Activated CD8-positive, alpha-beta memory T cell treated with anti-CD3 and anti-CD28 coated beads, Interleukin-2, amount 50 U/mL, for 4 hours (primary cell): ENCODE measurements at regions not wholly inside any gene's neighbourhood (a gene's known extent, or its start where the extent isn't known, plus 50 kb on each side); places are given as distances from the start of the nearest gene placed in this dataset.
A peak's percentile ranks its signal among the peaks of the same experiment; 100 is the strongest.

ENCODE experiments used
- DNase-seq: peaks from one replicate; pipeline ENCODE4 v3.0.0-alpha.2; 2020

GRCh38 chr22:44590291-44590690 is 92.3 kb upstream of the RTL6 start:
- DNase-seq = no peak

GRCh38 chr22:44589831-44590230 is 91.8 kb upstream of the RTL6 start:
- DNase-seq = no peak

GRCh38 chr22:44588348-44588747 is 90.3 kb upstream of the RTL6 start:
- no peak for DNase-seq

DNA sequence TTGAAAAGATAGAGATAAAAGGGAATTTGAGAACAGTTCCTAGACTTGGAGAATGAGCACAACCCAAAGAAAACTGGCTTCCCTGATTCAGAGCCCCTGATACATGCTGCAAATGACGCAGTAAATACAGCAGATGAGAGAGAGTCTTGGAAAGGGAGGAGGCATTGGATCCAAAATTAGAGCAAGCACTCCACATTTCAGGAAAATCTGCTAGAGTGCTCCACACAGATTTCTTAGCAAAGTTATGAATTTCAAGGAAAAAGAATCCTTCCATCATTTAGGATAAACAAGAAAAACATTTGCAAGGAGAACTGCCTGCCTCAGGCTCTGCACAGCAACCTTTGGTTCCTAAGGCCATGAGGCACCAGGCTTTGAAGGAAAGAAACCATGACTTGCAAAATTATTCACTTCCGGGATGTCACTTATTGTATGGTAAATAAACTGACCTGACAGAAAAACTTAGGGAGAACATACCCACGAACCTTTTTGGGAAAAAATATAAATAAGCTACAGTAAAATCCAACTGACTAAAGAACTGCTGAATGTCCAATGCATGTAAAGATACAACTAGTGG is 89.8 kb upstream of the RTL6 start:
- DNase-seq = no peak

- DNase-seq = no peak
Measured at GRCh38 chr22:44586999-44587736, 89.1 kb upstream of the RTL6 start.

DNA sequence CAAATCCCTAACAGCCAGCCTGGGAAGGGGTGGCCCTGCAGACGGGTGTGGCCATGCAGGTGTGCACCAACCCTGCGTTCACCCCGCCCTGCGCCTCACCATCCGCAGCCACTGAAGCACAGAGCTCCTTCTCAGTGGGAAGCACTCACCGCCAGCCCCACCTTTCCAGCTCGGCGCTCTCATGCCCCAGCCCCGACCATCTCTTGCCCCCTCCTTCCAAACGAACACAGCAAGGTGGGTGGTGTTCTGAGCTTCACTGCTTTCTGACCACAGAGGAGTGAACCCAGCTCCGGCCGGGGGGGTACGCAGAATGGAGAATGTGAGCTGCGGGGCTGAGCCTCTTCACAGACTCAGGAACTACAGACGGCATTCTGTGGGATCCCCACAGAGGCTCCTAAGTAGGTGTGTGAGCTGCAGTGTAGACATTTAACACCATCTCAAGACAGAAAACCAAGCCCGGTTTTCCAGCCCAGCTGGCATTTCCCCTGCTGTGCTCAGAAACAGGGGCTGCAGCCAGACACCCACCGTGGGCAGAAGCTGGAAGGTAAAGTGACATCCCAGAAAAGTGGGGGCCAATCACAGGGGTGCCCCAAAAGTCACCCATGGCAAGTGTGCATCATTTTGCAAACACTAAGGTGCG is 88.4 kb upstream of the RTL6 start:
- DNase-seq = no peak

GRCh38 chr22:44585559-44586350 is 87.7 kb upstream of the RTL6 start:
- peak; percentile 9 for DNase-seq

DNA sequence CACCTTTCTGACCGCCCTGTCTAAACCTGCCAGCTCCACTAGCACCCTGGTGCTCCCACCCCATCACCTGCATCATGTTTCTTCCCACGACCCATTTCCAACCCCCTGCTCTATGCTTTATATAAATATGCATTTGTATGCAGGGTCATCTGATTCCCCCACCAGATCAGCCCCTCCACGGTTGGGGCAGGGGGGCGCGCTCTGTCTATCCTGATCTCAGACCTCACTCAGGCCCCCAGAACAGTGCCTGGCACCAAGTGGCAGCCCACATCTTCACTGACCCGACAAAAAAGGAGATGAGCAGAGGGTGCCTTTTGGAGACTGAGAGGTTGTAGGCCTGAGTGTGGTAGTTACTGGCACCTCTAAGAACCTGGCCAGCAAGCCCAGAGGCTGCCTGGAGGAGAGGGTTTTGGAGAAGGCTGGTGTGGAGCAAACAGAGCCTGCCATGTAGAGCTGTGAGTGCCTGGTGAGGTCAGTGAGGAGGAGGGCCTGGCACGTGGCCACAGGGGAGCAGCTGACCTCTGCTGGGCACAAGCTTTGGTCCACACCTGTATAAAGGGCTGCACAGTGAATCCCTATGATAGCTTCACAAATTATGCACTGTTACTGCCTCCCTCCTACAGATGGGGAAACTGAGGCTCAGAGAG is 86.3 kb upstream of the RTL6 start:
- peak; percentile 1 for DNase-seq

DNA sequence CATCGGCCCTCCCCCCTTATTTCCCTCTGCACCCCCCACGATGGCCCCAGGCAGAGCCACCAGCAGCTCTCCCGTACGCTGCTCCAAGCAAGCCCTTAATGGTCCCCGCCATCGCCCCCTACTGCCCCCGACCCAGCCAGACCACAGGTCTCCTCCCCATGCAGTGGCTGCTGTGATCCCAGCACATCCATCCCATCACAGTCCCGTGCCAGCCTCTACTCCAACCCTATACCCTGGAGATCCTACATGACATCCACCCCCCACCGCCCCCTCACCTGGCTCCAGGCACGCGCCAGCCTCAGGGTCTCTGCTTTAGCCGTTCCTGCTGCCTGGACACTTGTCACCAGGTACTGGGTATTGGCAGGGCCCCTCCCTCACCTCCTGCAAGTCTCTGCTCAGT is 85.8 kb upstream of the RTL6 start:
- peak; percentile 9 for DNase-seq

- DNase-seq = peak; percentile 2
Measured at GRCh38 chr22:44583061-44583760, 85.2 kb upstream of the RTL6 start.

- no peak for DNase-seq
Measured at GRCh38 chr22:44582016-44582415, 84.0 kb upstream of the RTL6 start.

DNA sequence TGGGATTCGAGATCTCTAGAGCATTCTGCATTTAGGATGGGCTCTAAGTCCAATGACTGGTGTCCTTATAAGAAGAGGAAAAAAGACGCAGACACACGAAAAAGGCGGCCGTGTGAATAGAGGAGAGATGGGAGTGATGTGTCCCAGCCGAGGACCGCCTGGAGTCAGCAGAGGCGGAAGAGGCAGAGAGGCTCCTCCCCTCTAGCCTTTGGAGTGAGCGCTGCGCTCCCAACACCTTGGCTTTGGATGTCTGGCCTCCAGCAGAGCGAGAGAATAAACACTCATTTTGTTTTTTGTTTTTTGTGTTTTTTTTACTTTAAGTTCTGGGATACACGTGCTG is 83.0 kb upstream of the RTL6 start:
- no peak for DNase-seq

GRCh38 chr22:44580176-44581095 is 82.4 kb upstream of the RTL6 start:
- no peak for DNase-seq

DNA sequence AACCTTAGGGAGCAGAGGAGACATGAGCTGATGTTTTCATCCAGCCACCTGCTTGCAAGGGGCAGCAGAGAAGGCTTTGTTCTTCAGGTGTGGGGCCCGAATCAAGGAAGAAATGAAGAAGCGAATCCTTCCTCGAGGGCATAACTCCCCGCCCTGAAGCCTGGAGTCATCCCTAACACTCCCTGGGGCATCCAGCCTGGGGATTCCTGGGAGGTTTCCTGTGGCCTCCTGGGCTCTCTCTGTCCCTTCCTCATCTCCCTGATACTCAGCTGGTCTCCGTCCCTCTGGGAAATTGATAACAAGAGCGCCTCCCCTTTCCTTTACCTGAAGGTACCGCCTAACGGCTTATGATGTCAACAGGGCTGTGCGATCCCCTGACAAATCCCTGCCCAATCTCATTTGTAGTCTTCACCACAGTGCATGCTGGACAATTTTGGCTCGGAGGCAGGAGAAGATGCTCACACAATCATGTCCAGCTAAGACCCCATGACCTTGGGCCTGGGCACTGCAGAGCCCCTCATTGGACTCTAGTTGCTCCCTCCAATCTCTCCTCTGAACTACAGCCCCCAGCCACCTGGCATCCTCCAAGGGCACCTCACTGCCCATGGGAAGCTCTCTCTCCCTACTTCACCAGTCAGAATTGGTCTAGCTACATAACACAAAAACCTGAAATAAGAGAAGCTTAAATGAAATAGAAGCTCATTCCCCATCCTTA is 80.6 kb upstream of the RTL6 start:
- no peak for DNase-seq

GRCh38 chr22:44578110-44578457 is 80.1 kb upstream of the RTL6 start:
- no peak for DNase-seq

DNA sequence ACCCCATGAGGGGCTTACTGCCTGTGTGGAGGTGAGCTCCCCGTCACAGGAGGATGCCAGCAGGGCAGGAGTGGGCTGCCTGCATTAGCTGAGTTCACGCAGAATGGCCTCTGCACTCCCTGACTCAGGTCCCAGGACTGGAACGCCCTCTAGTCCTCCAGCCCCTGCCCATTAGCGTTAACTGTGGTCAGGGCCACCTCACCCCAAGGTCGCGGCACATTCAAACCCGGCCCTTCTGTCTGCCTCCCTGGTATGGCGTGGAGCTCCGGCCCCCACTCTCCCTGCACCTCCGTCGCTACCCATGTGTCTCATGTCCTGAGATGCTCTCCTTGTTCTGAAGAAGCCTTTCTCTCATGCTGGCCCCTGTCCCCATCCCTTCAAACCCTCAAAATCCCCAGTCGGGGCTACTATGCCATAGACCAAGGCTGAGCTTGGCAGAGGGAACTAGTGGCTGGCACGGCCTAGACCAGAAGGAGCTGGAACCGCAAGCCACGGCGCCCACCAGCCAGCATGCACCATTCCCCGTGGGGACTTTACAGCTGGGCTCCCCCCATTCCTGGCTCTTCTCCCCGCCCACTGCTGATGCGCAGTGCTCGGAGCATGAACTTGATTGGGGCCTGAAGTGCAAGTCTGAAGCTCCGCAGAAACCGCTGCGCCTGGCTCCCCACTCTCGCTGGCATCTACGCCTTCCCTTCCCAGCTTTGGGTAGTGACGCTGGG is 79.5 kb upstream of the RTL6 start:
- DNase-seq = no peak

DNA sequence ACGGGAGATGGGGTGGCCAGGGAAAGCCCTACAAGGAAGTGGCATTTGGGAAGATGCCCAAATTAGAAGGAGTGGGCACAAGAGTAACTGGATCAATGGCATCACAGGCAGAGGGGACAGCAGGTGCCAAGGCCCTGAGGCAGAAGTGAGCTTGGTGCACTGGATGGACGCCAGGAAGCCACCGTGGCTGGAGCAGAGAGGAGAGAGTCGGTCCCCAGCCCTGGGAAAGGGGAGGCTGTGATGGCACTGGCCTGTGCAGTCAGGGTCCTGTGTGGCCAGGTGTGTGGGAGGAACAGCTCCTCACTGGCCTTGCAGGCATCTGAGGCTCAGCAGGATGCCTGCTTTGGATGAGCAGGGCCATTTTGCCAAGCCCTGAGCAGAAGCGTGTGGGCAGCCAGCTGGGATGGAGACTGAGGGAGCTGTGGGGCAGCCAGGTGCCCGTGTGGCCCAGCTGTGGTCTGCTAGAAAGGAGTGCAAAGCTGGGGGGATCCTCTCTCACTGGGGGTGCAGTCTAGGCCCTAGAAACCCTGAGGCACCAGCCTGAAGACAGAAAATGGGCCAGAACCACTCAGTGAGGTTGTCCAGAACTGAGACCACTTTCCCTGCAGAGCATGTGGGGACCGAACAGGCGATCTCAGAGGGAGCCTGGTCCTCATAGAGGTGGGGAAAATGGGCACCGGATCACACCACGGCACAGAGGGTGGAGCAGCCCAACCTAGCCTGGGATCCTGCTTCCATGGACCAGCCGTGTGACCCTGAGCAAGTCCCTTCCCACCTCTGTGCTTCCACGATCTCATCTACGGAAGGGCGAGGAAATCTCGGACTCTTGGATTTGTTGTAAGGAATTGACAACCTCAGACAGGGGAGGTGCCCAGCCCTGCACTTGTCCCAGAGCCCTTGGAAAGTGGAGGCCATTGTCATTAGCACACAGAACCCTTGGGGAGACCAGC is 78.6 kb upstream of the RTL6 start:
- no peak for DNase-seq

- no peak for DNase-seq
Measured at GRCh38 chr22:44575381-44576268, 77.6 kb upstream of the RTL6 start.
